GM20000 (cell line): ENCODE measurements at regions not wholly inside any gene's neighbourhood (a gene's known extent, or its start where the extent isn't known, plus 50 kb on each side); places are given as distances from the start of the nearest gene placed in this dataset.

Source experiments
- DNase-seq: peaks from one replicate; pipeline ENCODE4 v3.0.0; 2012; ENCODE audit warnings: low spot score
- CTCF ChIP-seq: IDR thresholded peaks from 2 replicates; pipeline ENCODE4 v1.5.1; 2012; ENCODE audit warnings: mild to moderate bottlenecking, control low read depth; ENCODE audit errors: extremely low read depth, missing control alignments

- DNase-seq = no peak
- TF ChIP-seq CTCF = no peak
These were observed 181.6 kb downstream of the PALM2AKAP2 start for GRCh38 chr9:109961626-109962025.

GRCh38 chr9:109962215-109962614 lies 182.2 kb downstream of the PALM2AKAP2 start:
- TF ChIP-seq CTCF = no peak
- no peak for DNase-seq

GRCh38 chr9:109963079-109963478 lies 183.1 kb downstream of the PALM2AKAP2 start:
- TF ChIP-seq CTCF = no peak
- no peak for DNase-seq

- DNase-seq = peak; percentile 32
- no peak for TF ChIP-seq CTCF
These were observed 186.8 kb downstream of the PALM2AKAP2 start for GRCh38 chr9:109966643-109967368.

- TF ChIP-seq CTCF = no peak
- peak; percentile 46 for DNase-seq
These were observed 187.9 kb downstream of the PALM2AKAP2 start for GRCh38 chr9:109967651-109968642.

- DNase-seq = no peak
- peak; percentile 6 for TF ChIP-seq CTCF
These were observed 189.0 kb downstream of the PALM2AKAP2 start for GRCh38 chr9:109969011-109969410.
